Stimulated activated CD8-positive, alpha-beta memory T cell treated with anti-CD3 and anti-CD28 coated beads, Interleukin-4, amount 100 ng/mL, for 4 hours (primary cell): ENCODE measurements at regions not wholly inside any gene's neighbourhood (a gene's known extent, or its start where the extent isn't known, plus 50 kb on each side); places are given as distances from the start of the nearest gene placed in this dataset.
"Not testable (repeated sequence)": the region's sequence is repeated elsewhere in the genome, so short reads cannot be mapped to it uniquely, and the experiment has no call there.

ENCODE experiments used
- DNase-seq, 2 donors: peaks; one replicate each; pipeline ENCODE4 v3.0.0-alpha.2; 2020; ENCODE audit warnings: low read depth in 2 of 2, low spot score in 1 of 2

- no peak for DNase-seq
These were observed 199.5 kb upstream of the TPRG1 start for GRCh38 chr3:188972310-188972709.

DNA sequence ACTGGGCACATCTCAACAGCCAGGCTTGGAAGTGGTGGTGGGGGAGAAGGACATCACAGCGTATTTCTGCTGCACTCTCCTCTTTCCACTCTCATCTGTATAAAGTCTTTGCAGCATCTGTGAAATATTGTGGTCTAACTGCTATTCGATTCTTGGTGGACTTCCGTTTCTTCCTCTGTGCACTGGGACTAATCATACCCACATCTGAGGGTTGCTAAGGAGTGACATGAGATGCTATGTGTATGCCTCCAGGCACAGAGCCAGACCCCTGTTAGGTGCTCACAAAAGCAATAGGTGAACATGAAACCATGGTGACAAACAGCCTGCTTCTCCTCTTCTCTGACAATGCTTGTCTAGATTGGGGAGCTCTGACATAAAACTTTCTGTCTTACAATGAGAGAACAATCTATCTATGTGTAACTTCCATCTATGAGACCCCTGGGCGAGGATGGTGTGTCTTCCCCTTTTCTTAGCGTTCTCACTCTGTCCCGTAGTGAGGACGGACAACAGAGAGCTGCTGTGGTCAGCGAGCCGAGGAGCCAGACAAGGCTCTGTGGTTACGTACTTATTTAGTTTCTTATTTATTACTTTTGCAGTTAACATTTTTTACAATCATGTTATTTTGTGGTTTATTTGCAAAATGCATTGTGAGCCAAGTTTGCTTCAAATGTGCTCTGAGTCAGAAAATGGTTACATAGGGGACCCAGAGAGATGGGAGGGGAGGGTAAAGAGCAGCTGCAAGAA, 196.7 kb upstream of the TPRG1 start:
- no peak for DNase-seq

- no peak for DNase-seq
These were observed 196.0 kb upstream of the TPRG1 start for GRCh38 chr3:188975600-188976314.

DNA sequence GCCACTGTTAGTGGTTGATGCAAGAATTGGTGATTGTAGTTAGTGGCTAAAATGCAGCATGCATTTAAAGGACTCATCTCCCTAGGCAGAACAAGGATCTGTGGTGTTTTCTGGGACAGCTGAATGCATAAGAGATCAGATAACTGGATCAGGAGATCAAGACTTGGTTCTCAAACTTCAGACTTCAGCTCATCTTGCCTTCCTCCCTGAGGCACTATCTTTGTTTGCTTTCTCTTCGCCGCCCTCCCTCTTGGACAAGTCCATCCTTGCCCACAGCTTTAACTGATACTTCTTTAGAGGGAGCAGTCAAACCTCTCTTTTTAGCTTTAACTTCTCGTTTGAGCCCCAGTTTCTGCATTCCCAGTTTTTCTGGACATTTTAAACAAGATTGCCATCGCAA, 195.4 kb upstream of the TPRG1 start:
- no peak for DNase-seq

DNA sequence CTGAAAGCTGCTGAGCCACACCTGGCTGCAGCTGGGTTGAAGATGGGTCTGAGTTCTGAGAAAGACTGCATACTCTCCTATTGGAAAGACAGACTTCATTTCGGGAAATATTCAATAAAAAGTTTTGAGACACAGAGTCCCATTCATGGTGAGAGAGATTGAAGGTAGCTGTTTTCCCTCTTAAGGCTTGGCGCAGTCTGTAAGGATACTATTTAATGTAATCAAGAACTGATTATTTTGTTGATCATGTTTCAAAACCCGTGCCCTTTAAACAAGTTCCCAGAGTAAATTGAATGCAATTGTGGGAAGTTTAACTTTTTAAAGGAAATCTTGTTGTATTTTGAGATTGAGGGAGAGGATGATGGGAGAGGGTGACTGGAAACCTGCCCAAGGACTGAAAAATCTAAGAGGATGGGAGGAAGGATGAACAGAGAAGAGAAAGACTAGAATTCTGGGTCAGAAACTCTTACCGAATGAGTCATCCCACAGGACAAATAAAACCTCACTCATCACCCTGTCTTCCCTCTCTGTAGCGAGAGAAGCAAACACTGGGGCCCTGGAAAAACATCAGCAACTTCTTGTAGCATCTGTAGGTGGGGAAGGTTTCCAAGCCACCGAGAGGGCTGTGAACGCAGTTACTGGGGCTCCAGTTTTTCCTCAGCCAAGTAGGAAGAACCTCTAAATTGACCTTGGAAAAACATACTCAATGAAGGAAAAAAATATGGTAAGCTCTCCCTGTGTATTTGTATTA, 193.2 kb upstream of the TPRG1 start:
- no peak for DNase-seq

DNA sequence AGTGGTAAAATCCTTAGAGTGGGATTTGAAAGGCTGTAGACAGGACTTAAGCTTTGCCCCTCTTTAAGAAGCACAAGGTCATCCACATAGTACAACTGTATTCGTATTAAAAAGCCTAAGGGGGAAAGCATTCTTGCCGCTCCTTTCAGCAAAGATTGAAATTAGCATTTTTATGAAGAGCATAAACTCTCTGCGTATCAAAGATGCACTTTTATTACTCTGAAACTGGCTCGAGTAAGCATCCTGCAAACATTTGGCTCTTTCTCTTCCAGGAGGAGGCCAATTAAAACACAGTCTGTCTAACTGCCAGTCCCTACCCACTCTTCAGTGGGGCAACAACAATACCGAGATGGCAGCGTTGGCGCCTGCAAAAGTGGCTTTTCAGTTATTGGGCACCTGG, 192.5 kb upstream of the TPRG1 start:
- DNase-seq = no peak

DNA sequence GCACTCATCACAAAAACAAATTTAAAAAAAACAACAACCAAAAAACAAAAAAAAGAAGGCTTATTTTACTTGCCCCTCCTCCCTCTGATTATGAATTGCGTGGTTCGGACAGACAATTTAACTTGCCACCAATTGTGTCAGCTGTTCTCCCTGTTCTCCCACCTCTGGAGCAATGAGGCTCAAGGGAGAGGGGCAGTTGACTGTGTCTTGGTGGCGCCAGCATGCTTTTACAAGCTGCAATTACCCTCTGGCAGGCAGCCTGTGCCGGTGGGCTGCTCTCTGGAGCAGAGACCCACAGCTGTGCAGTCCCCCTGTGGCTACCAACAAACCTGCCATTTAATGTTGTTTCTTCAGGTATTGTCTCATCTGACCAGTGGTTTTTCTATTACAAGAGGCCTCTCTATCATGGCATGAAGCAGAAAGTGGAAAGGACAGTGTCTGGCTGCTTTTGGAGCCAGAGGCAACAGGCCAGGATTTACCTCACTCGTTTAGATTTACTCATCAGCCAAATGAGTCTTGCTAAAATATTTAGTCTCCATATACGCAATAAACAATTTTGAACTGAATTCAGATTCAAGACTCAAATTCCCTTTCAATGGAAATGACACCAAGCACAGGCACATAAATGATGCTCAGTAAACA, 192.0 kb upstream of the TPRG1 start:
- no peak for DNase-seq

GRCh38 chr3:188993181-188993580, 178.6 kb upstream of the TPRG1 start:
- no peak for DNase-seq

- DNase-seq = no peak
These were observed 170.2 kb upstream of the TPRG1 start for GRCh38 chr3:189001559-189001958.

DNA sequence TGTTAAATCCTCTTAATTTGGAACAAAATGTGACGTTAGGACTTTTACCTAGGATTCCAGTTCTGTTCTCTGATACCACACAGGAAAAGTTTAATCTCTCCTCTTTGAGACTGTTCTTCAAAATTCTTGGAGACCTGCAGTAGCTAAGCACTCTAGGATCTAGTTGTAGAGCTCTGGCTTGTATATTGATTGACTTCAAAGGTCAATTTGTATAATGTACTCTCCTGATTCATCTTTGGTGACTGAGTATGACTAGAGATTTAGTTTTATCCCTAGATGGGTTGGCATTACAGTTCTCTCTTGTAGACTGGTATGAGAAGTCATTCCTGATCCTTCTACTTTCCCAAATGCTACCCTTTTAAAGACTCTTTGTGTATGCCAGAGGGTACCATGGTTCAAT, 168.4 kb upstream of the TPRG1 start:
- no peak for DNase-seq

- no peak for DNase-seq
These were observed 158.4 kb upstream of the TPRG1 start for GRCh38 chr3:189013224-189013888.

DNA sequence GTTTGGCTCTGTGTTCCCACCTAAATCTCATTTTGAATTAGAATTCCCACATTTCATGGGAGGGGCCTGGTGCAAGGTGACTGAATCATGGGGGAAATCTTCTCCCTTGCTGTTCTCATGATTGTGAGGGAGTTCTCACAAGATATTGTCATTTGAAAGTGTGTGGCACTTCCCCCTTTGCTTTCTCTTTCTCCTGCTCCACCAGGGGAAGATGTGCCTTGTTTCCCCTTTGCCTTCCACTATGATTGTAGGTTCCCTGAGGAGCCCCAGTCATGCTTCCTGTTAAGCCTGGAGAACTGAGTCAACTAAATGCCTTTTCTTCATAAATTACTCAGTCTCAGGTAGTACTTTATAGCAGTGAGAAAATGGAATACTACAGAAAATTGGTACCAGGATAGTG, 157.2 kb upstream of the TPRG1 start:
- DNase-seq = no peak

GRCh38 chr3:189022576-189023466, 148.9 kb upstream of the TPRG1 start:
- DNase-seq = not testable (repeated sequence)

DNA sequence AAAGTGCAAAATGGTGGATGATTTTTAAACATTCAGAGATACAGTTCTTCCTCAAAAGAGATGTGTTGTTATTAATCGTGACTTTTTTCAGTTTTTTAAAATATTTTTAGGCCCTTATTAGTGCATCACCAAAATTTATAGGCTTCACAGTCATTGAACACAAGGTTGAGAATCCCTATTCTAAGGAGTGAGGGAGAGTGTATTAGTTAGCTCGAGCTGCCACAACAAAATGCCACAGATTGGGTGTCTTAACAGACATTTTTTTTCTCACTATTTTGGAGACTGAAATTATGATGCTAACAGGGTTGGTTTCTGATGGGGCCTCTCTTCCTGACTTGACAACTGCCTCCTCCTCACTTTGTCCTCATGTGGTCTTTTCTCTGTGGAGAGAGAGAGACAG, 145.9 kb upstream of the TPRG1 start:
- no peak for DNase-seq

DNA sequence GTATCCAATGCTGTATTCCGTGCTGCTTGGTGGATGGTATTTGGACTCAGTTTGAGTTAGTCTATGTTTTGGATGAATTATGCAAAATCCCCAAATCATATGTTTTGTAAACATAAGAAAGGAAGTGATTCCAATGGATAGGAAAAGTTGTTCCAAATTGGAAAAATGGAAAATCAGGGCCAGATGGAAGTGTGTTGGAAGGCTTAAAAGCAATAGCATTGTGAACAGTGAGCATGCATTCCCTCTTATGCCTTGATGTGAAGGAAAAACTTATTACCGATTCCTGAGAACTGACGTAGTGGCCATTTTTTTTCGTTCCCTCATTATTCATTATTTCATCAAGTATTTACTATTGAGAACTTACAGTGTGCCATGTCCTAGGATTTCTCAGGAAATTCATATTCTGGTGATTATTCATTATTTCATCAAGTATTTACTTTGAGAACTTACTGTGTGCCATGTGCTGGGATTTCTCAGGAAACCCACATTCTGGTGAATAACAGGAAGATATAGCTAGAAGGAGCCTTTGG, 144.1 kb upstream of the TPRG1 start:
- no peak for DNase-seq

DNA sequence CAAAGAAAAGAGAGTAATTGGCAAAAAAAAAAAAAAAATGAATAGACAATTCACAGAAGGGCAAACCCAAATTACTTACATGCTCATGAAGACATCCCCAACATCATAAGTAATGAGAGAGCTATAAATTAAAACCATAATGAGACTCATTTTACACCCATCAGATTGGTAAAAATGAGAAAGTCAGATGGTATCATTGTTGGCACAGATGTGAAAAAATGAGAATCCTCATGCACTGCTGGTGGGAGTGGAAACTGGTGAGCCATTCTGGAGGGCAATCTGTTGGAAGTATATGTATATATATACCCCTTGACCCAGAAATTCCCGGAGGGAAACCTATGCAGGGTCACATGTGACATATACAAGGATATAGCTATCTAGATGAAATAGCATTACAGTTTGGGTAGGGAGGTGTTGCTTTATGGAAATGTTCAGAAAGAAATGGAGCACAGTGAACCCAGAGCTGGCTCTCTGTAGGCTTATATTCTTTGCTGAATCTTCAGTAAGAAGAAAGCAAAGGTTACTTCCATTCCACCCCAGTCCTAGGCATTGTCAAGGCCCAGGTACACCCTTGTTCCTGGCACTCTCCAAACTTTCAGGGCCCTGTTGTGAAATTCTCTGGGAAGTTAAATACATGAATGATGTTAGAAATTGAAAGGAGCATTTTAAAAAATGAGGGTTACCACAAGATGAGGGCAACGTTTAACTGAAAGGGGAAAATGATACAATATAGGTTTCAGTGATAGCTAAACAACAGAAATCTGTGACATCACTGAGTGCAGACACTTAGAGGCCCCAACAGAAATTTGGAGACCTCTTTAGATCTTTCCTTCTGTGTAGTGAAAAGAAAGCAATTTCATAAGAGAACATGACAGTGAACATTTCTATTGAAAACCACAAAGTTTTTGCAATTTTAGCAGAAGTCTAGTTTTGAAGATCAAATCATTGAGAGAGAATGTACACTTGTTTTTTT, 132.7 kb upstream of the TPRG1 start:
- DNase-seq = no peak

DNA sequence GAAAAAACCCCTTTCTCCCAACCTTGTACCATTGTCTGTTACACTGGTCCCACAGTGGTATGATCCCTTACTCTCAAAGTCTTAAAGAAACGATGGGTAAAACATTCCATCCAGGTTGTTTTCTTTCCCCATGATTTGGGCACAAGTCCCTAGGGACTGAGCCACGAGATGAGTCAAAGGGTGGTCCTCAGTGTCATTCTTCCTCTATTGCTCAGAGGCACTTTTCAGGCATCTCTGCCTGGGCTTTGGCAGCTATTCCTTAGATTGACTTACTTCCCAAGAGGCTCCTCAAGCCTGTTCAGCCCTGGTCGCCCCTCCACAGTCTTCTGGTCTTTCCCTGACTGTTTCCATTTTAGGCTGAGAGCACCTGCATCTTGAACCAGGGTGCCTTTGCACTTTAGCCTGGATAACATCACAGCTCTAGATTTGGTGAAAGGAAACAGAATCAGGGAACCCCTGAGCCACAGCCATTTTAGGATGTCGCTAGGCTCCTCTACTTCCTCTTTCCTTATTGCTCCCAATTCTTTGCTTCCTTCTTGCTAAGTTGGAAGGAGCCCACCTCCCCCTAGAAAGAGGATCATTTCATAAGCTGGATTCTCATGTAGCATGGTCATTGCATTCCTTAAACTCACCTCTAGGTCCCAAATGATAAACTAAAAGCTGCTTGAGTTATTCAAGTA, 131.0 kb upstream of the TPRG1 start:
- no peak for DNase-seq

GRCh38 chr3:189041482-189042090, 130.2 kb upstream of the TPRG1 start:
- peak; percentile 38 to 50 for DNase-seq
